WTC11 (cell line): ENCODE measurements at regions not wholly inside any gene's neighbourhood (a gene's known extent, or its start where the extent isn't known, plus 50 kb on each side); places are given as distances from the start of the nearest gene placed in this dataset.

Experiments
- ATAC-seq: fragments of 200-7000 bp; cut with Tn5 transposase; 2 replicates; pipeline ENCODE4 v1.10.0; 2021; ENCODE audit warnings: mild to moderate bottlenecking, moderate library complexity
- CTCF ChIA-PET: fragments of 300-600 bp; sonication (Branson Sonifier 250); formaldehyde crosslinking; loops from one replicate; lab custom pipeline; 2021; ENCODE audit warnings: antibody characterized with exemption; lab: Charles Lee
- POLR2A ChIA-PET: fragments of 350-600 bp; sonication (Branson Sonifier 250); formaldehyde crosslinking; loops from one replicate; lab custom pipeline; 2021; ENCODE audit warnings: antibody characterized with exemption; lab: Charles Lee
- DNase-seq: peaks from one replicate; pipeline ENCODE4 v3.0.0; 2021; ENCODE audit warnings: low spot score
- H3K27ac Mint-ChIP-seq: 2 replicates; pipeline ENCODE4 v1.8.0; 2021; ENCODE audit warnings: mixed read lengths
- H3K27me3 Mint-ChIP-seq: 2 replicates; pipeline ENCODE4 v1.8.0; 2021; ENCODE audit warnings: low read depth, mild to moderate bottlenecking, moderate library complexity, mixed read lengths
- H3K36me3 Mint-ChIP-seq: 2 replicates; pipeline ENCODE4 v1.8.0; 2021; ENCODE audit warnings: mixed read lengths
- H3K4me1 Mint-ChIP-seq: 2 replicates; pipeline ENCODE4 v1.8.0; 2022; ENCODE audit warnings: mixed read lengths
- H3K4me3 Mint-ChIP-seq: 2 replicates; pipeline ENCODE4 v1.8.0; 2021; ENCODE audit warnings: mild to moderate bottlenecking, moderate library complexity, mixed read lengths
- H3K9me3 Mint-ChIP-seq: 2 replicates; pipeline ENCODE4 v1.8.0; 2021; ENCODE audit warnings: mixed read lengths
- ARID4B ChIP-seq: sonication (generic); formaldehyde crosslinking; IDR thresholded peaks from 2 replicates; pipeline ENCODE4 v1.8.0; 2023; ENCODE audit warnings: missing genetic modification reagents, mild to moderate bottlenecking, borderline replicate concordance
- CDX4 ChIP-seq: fragments of 250-450 bp; sonication (Bioruptor Pico); IDR thresholded peaks from 2 replicates; pipeline ENCODE4 v1.9.0; 2021; ENCODE audit warnings: moderate library complexity, mild to moderate bottlenecking, inconsistent platforms, borderline replicate concordance
- E2F4 ChIP-seq: sonication (generic); formaldehyde crosslinking; IDR thresholded peaks from 2 replicates; pipeline ENCODE4 v1.8.1; 2022; ENCODE audit warnings: low read depth, mild to moderate bottlenecking, moderate library complexity, missing genetic modification reagents, borderline replicate concordance
- E2F5 ChIP-seq: sonication (generic); formaldehyde crosslinking; IDR thresholded peaks from 2 replicates; pipeline ENCODE4 v1.8.1; 2022; ENCODE audit warnings: mild to moderate bottlenecking, moderate library complexity, missing genetic modification reagents
- ERG ChIP-seq: fragments of 250-450 bp; sonication (Bioruptor Pico); IDR thresholded peaks from 2 replicates; pipeline ENCODE4 v1.8.0; 2021; ENCODE audit warnings: mild to moderate bottlenecking
- FOXJ3 ChIP-seq: sonication (generic); formaldehyde crosslinking; IDR thresholded peaks from 2 replicates; pipeline ENCODE4 v1.9.0; 2021; ENCODE audit warnings: missing genetic modification reagents, mild to moderate bottlenecking, borderline replicate concordance
- FOXP1 ChIP-seq: sonication (generic); formaldehyde crosslinking; IDR thresholded peaks from 2 replicates; pipeline ENCODE4 v1.8.0; 2022; ENCODE audit warnings: missing genetic modification reagents, mild to moderate bottlenecking, moderate library complexity, borderline replicate concordance
- HMGA2 ChIP-seq: fragments of 250-450 bp; sonication (Bioruptor Pico); IDR thresholded peaks from 2 replicates; pipeline ENCODE4 v1.4.0; 2021; ENCODE audit warnings: mild to moderate bottlenecking, moderate library complexity
- IRF1 ChIP-seq: sonication (generic); formaldehyde crosslinking; IDR thresholded peaks from 2 replicates; pipeline ENCODE4 v1.8.0; 2023; ENCODE audit warnings: missing genetic modification reagents
- NFYB ChIP-seq: sonication (generic); formaldehyde crosslinking; conservative IDR thresholded peaks from 2 replicates; pipeline ENCODE4 v1.8.0; 2022; ENCODE audit warnings: low read depth, missing genetic modification reagents
- PREB ChIP-seq: sonication (generic); formaldehyde crosslinking; IDR thresholded peaks from 2 replicates; pipeline ENCODE4 v1.8.1; 2022; ENCODE audit warnings: mild to moderate bottlenecking, missing genetic modification reagents, moderate library complexity, borderline replicate concordance
- RELA ChIP-seq: sonication (generic); formaldehyde crosslinking; IDR thresholded peaks from 2 replicates; pipeline ENCODE4 v1.8.1; 2022; ENCODE audit warnings: missing genetic modification reagents, mild to moderate bottlenecking, borderline replicate concordance
- SMAD3 ChIP-seq: sonication (generic); formaldehyde crosslinking; IDR thresholded peaks from 2 replicates; pipeline ENCODE4 v1.8.0; 2022; ENCODE audit warnings: missing genetic modification reagents, mild to moderate bottlenecking, borderline replicate concordance
- STAT6 ChIP-seq: sonication (generic); formaldehyde crosslinking; conservative IDR thresholded peaks from 2 replicates; pipeline ENCODE4 v1.8.1; 2023; ENCODE audit warnings: mild to moderate bottlenecking, low read depth, missing genetic modification reagents, moderate library complexity
- ZNF138 ChIP-seq: sonication (generic); formaldehyde crosslinking; conservative IDR thresholded peaks from 2 replicates; pipeline ENCODE4 v1.8.1; 2022; ENCODE audit warnings: mild to moderate bottlenecking, moderate library complexity, missing genetic modification reagents
- ZNF263 ChIP-seq: sonication (generic); formaldehyde crosslinking; IDR thresholded peaks from 2 replicates; pipeline ENCODE4 v1.8.1; 2022; ENCODE audit warnings: low read depth, mild to moderate bottlenecking, moderate library complexity, missing genetic modification reagents
- ZNF425 ChIP-seq: fragments of 250-450 bp; sonication (Bioruptor Pico); conservative IDR thresholded peaks from 2 replicates; pipeline ENCODE4 v1.9.0; 2021; ENCODE audit warnings: mild to moderate bottlenecking
- ZNF671 ChIP-seq: fragments of 250-450 bp; sonication (Bioruptor Pico); IDR thresholded peaks from 2 replicates; pipeline ENCODE4 v1.8.0; 2021; ENCODE audit warnings: mild to moderate bottlenecking

- Mint-ChIP-seq H3K27me3 (no peaks in the 10 kb centered on the region; the same call in 1 of the 2 replicates), H3K4me1 (peaks cover 9% of the 10 kb centered on the region), H3K4me3 (no peak overlapping the region), H3K36me3 (no peaks in the 10 kb centered on the region), H3K9me3 (no peaks in the 10 kb centered on the region), H3K27ac (no peak overlapping the region; the same call in 1 of the 2 replicates)
- TF ChIP-seq FOXP1 (CRISPR knock-in tag), result no peak
- no peak for TF ChIP-seq ERG (CRISPR knock-in tag)
- no peak for TF ChIP-seq E2F5 (CRISPR knock-in tag)
- no peak for TF ChIP-seq ZNF425
- TF ChIP-seq NFYB, result no peak
- DNase-seq (no peak), ATAC-seq (no peak)
- CTCF ChIA-PET, result no interaction called here
- POLR2A ChIA-PET, result no interaction called here
These were observed 136.9 kb upstream of the SALL4 start for GRCh38 chr20:51939259-51939585.

- Mint-ChIP-seq H3K27me3 (no peaks in the 10 kb centered on the region; the same call in 1 of the 2 replicates), H3K4me1 (peaks cover 11% of the 10 kb centered on the region), H3K36me3 (no peaks in the 10 kb centered on the region), H3K4me3 (no peak overlapping the region), H3K9me3 (no peaks in the 10 kb centered on the region), H3K27ac (no peak overlapping the region)
- ATAC-seq (no peak), DNase-seq (no peak)
- CTCF ChIA-PET, result no interaction called here
- POLR2A ChIA-PET, result no interaction called here
- TF ChIP-seq PREB (no peak), ZNF263 (CRISPR knock-in tag) (no peak), ZNF138 (CRISPR knock-in tag) (no peak), ARID4B (CRISPR knock-in tag) (no peak), HMGA2 (CRISPR knock-in tag) (no peak), FOXP1 (CRISPR knock-in tag) (no peak), IRF1 (CRISPR knock-in tag) (no peak), ZNF671 (CRISPR knock-in tag) (no peak), SMAD3 (no peak), FOXJ3 (no peak), CDX4 (CRISPR knock-in tag) (no peak), RELA (CRISPR knock-in tag) (no peak), E2F4 (CRISPR knock-in tag) (no peak), STAT6 (CRISPR knock-in tag) (no peak)
These were observed 136.4 kb upstream of the SALL4 start for GRCh38 chr20:51938559-51939258.
